ENCODE measurements at regions not wholly inside any gene's neighbourhood (a gene's known extent, or its start where the extent isn't known, plus 50 kb on each side); places are given as distances from the start of the nearest gene placed in this dataset.

DNA sequence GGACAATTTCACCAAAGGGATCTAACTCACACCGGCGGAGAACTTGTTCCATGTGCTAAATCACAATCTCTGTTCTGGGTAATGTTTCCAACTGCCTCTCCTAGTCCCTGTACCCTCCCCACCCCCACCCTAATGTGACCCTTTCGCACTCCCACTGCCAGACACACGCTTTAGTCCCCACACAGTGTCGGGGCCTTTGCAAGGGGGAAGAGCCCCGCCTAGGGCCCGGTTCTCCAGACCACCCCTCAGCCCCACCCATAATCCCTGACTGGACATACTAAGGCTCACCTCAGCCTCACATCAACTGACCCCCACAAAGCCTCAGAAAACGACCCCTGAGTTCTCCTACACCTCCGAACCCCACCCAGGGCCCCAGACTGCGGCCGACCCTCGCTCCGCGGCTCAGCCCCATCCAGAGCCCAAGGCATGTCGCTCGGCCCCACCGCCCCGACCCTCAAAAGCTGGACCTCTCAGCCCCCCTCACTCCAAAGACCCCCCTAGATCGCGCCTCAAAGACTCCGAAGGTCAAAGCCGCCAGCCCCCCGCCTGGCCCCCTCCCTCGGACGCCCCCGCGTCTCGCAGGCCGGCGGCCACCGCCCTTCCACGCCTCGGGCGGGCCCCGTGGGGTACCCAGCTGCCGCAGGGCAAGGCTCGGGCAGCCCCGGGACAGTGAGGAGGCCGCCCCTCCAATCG, 72.0 kb upstream of the MAP4 start:
- no peak for TF ChIP-seq EZH2phosphoT487 (conservative IDR thresholded peaks at IDR 0.05; ENCODE audit: low read length)
- TF ChIP-seq, protein P1, sequence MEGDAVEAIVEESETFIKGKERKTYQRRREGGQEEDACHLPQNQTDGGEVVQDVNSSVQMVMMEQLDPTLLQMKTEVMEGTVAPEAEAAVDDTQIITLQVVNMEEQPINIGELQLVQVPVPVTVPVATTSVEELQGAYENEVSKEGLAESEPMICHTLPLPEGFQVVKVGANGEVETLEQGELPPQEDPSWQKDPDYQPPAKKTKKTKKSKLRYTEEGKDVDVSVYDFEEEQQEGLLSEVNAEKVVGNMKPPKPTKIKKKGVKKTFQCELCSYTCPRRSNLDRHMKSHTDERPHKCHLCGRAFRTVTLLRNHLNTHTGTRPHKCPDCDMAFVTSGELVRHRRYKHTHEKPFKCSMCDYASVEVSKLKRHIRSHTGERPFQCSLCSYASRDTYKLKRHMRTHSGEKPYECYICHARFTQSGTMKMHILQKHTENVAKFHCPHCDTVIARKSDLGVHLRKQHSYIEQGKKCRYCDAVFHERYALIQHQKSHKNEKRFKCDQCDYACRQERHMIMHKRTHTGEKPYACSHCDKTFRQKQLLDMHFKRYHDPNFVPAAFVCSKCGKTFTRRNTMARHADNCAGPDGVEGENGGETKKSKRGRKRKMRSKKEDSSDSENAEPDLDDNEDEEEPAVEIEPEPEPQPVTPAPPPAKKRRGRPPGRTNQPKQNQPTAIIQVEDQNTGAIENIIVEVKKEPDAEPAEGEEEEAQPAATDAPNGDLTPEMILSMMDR (IDR thresholded peaks at IDR 0.05; ENCODE audit: insufficient read depth, low read length, poor library complexity, severe bottlenecking): no peak
- Histone ChIP-seq H3K79me2 (ENCODE audit: insufficient read depth, low read length) (peaks cover 42% of the 10 kb centered on the region), H4K20me1 (ENCODE audit: low read depth, low read length) (no peaks in the 10 kb centered on the region), H2AFZ (ENCODE audit: low read depth, low read length, severe bottlenecking) (peak overlapping the region; percentile 92), H3K4me2 (ENCODE audit: low read depth, low read length, poor library complexity, severe bottlenecking) (peak overlapping the region; percentile 91), H3K9me2 (replicated peaks; ENCODE audit: insufficient read depth, low read length) (no peaks in the 10 kb centered on the region), H3K27me3 (ENCODE audit: low read length) (no peaks in the 10 kb centered on the region), H3F3A (ENCODE audit: insufficient read depth) (peaks cover 8% of the 10 kb centered on the region; the same call in 1 of the 2 replicates), H3K27ac (ENCODE audit: low read depth, low read length) (peak overlapping the region; percentile 89), H3K9ac (ENCODE audit: low read length) (peak overlapping the region; percentile 87), H3K4me3 (ENCODE audit: insufficient read depth, low read length, poor library complexity, severe bottlenecking) (peak overlapping the region; percentile 86), H3K36me3 (ENCODE audit: low read length) (no peaks in the 10 kb centered on the region), H3K9me3 (ENCODE audit: insufficient read depth, low read length) (no peaks in the 10 kb centered on the region)

DNA sequence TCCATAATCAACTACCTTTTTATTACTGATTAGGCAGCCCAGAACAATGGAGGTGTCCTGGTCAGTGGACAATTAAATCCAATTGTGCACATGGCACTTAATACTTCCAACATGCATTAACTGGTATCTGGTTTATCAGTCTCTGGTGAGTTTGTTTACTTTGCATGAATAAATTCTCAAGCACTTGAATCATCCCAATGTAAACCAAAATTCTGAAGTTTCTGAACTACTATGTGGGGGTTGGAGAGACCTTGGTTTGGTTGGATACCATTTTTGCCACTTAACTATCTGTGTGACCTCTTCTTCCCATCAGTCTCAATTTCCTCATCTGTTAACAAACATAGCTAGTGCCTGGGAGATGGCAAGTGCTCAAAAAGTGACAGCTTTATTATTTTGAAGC, 70.5 kb upstream of the MAP4 start:
- no peak for TF ChIP-seq EZH2phosphoT487 (conservative IDR thresholded peaks at IDR 0.05; ENCODE audit: low read length)
- peaks cover 18% of the 10 kb centered on the region; the same call in 1 of the 2 replicates for H3F3A ChIP-seq (ENCODE audit: insufficient read depth)
- no peaks in the 10 kb centered on the region for H3K27me3 ChIP-seq (ENCODE audit: low read length)
- peak overlapping the region; percentile 91 for H3K4me2 ChIP-seq (ENCODE audit: low read depth, low read length, poor library complexity, severe bottlenecking)
- peak overlapping the region; percentile 89 for H3K27ac ChIP-seq (ENCODE audit: low read depth, low read length)
- H3K9me3 ChIP-seq (ENCODE audit: insufficient read depth, low read length): no peaks in the 10 kb centered on the region
- no peaks in the 10 kb centered on the region for H3K9me2 ChIP-seq (replicated peaks; ENCODE audit: insufficient read depth, low read length)
- no peaks in the 10 kb centered on the region for H3K36me3 ChIP-seq (ENCODE audit: low read length)
- H3K79me2 ChIP-seq (ENCODE audit: insufficient read depth, low read length): peaks cover 57% of the 10 kb centered on the region
- H3K9ac ChIP-seq (ENCODE audit: low read length): peak overlapping the region; percentile 87
- H2AFZ ChIP-seq (ENCODE audit: low read depth, low read length, severe bottlenecking): no peak overlapping the region
- no peaks in the 10 kb centered on the region for H4K20me1 ChIP-seq (ENCODE audit: low read depth, low read length)
- peak overlapping the region; percentile 86 for H3K4me3 ChIP-seq (ENCODE audit: insufficient read depth, low read length, poor library complexity, severe bottlenecking)

DNA sequence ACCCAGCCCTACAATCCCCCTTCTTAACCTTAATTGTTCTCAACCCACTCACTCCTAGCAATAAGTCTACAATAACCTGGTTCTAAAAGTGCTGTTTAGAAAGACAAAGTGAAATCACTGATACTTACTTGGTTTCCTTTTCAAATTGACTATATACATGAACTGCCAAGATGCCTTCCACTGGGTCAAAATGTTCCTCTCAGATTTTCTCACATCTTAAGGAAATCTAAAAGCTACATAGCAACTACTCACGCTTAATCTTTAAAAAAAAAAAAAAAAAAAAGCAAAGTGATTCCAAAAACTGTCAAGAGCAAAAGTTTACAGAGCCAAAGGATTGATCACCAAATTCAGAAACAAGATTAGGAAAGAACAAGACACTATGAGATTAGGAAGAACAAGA, 68.7 kb upstream of the MAP4 start:
- H3K9me2 ChIP-seq (replicated peaks; ENCODE audit: insufficient read depth, low read length): no peaks in the 10 kb centered on the region
- H2AFZ ChIP-seq (ENCODE audit: low read depth, low read length, severe bottlenecking): no peak overlapping the region
- H3F3A ChIP-seq (ENCODE audit: insufficient read depth): peaks cover 19% of the 10 kb centered on the region; the same call in 1 of the 2 replicates
- no peak overlapping the region for H3K4me3 ChIP-seq (ENCODE audit: insufficient read depth, low read length, poor library complexity, severe bottlenecking)
- TF ChIP-seq EZH2phosphoT487 (conservative IDR thresholded peaks at IDR 0.05; ENCODE audit: low read length): no peak
- TF ChIP-seq, protein P1 (IDR thresholded peaks at IDR 0.05; ENCODE audit: insufficient read depth, low read length, poor library complexity, severe bottlenecking): no peak
- no peaks in the 10 kb centered on the region for H3K27me3 ChIP-seq (ENCODE audit: low read length)
- H3K9ac ChIP-seq (ENCODE audit: low read length): no peak overlapping the region
- H3K9me3 ChIP-seq (ENCODE audit: insufficient read depth, low read length): no peaks in the 10 kb centered on the region
- H3K4me2 ChIP-seq (ENCODE audit: low read depth, low read length, poor library complexity, severe bottlenecking): no peak overlapping the region
- no peaks in the 10 kb centered on the region for H4K20me1 ChIP-seq (ENCODE audit: low read depth, low read length)
- no peak overlapping the region for H3K27ac ChIP-seq (ENCODE audit: low read depth, low read length)
- H3K79me2 ChIP-seq (ENCODE audit: insufficient read depth, low read length): peaks cover 67% of the 10 kb centered on the region
- H3K36me3 ChIP-seq (ENCODE audit: low read length): no peaks in the 10 kb centered on the region; the same call in 1 of the 2 replicates

DNA sequence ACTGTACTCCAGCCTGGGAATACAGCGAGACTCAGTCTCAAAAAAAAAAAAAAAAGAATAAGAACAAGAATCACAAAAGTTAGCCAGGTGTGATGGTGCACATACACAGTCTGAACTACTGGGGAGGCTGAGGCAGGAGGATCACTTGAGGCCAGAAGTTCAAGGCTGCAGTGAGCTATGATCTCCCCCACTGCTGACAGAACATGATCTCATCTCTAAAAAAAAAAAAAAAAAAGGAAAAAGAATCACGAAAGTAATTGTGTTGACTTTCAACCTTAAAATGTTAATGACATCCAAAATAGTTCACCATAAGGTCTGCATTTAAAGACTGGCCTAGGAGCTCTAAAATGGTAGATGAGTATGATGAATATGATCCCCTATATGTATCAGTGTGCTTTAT, 68.0 kb upstream of the MAP4 start:
- Histone ChIP-seq H3K27ac (ENCODE audit: low read depth, low read length) (no peak overlapping the region), H3K4me2 (ENCODE audit: low read depth, low read length, poor library complexity, severe bottlenecking) (no peak overlapping the region), H4K20me1 (ENCODE audit: low read depth, low read length) (no peaks in the 10 kb centered on the region), H3K9ac (ENCODE audit: low read length) (no peak overlapping the region), H3K79me2 (ENCODE audit: insufficient read depth, low read length) (peaks cover 74% of the 10 kb centered on the region), H2AFZ (ENCODE audit: low read depth, low read length, severe bottlenecking) (no peak overlapping the region), H3K27me3 (ENCODE audit: low read length) (no peaks in the 10 kb centered on the region), H3K9me2 (replicated peaks; ENCODE audit: insufficient read depth, low read length) (no peaks in the 10 kb centered on the region), H3K36me3 (ENCODE audit: low read length) (no peaks in the 10 kb centered on the region; the same call in 1 of the 2 replicates), H3F3A (ENCODE audit: insufficient read depth) (peaks cover 19% of the 10 kb centered on the region; the same call in 1 of the 2 replicates), H3K9me3 (ENCODE audit: insufficient read depth, low read length) (no peaks in the 10 kb centered on the region), H3K4me3 (ENCODE audit: insufficient read depth, low read length, poor library complexity, severe bottlenecking) (no peak overlapping the region)
- TF ChIP-seq, protein P1 (IDR thresholded peaks at IDR 0.05; ENCODE audit: insufficient read depth, low read length, poor library complexity, severe bottlenecking): no peak
- TF ChIP-seq EZH2phosphoT487 (conservative IDR thresholded peaks at IDR 0.05; ENCODE audit: low read length): no peak

Measured in SU-DHL-6 (cell line).